OCI-LY1 (cell line): ENCODE measurements at regions not wholly inside any gene's neighbourhood (a gene's known extent, or its start where the extent isn't known, plus 50 kb on each side); places are given as distances from the start of the nearest gene placed in this dataset.

Source experiments
- H2AFZ ChIP-seq: fragments of 200-600 bp; sonication (generic), shearing (Covaris generic); 2 replicates; pipeline ENCODE4 v1.6.0; 2014; ENCODE audit warnings: antibody characterized with exemption, mild to moderate bottlenecking, low read length
- H3F3A ChIP-seq: fragments of 200-600 bp; sonication (generic), shearing (Covaris generic); 2 replicates; pipeline ENCODE4 v1.6.0; 2014; ENCODE audit warnings: mild to moderate bottlenecking, antibody characterized with exemption, low read length, moderate library complexity; ENCODE audit not compliant: insufficient read depth
- H3K27ac ChIP-seq: fragments of 200-600 bp; sonication (generic); 2 replicates; pipeline ENCODE4 v1.5.1; 2014; ENCODE audit warnings: low read length, mixed run types, mild to moderate bottlenecking, low read depth; ENCODE audit not compliant: poor library complexity, severe bottlenecking
- H3K27me3 ChIP-seq: fragments of 200-600 bp; sonication (generic); 2 replicates; pipeline ENCODE4 v1.6.0; 2014; ENCODE audit warnings: antibody characterized with exemption, mild to moderate bottlenecking, low read length, moderate library complexity; ENCODE audit not compliant: insufficient read depth
- H3K36me3 ChIP-seq: fragments of 200-600 bp; sonication (generic); 2 replicates; pipeline ENCODE4 v1.6.1; 2014; ENCODE audit warnings: mild to moderate bottlenecking, antibody characterized with exemption, low read length, moderate library complexity, mixed read lengths; ENCODE audit not compliant: insufficient read depth
- H3K4me1 ChIP-seq: fragments of 200-600 bp; sonication (generic); 2 replicates; pipeline ENCODE4 v1.5.1; 2014; ENCODE audit warnings: mild to moderate bottlenecking, low read length, moderate library complexity; ENCODE audit not compliant: insufficient read depth, severe bottlenecking
- H3K4me2 ChIP-seq: fragments of 200-600 bp; sonication (generic), shearing (Covaris generic); 2 replicates; pipeline ENCODE4 v1.6.1; 2014; ENCODE audit warnings: low read length
- H3K4me3 ChIP-seq: fragments of 200-600 bp; sonication (generic); 2 replicates; pipeline ENCODE4 v1.5.1; 2014; ENCODE audit warnings: low read length, low read depth, mild to moderate bottlenecking, mixed read lengths; ENCODE audit not compliant: poor library complexity, severe bottlenecking
- H3K79me2 ChIP-seq: fragments of 200-600 bp; shearing (Covaris generic); 2 replicates; pipeline ENCODE4 v1.6.1; 2016; ENCODE audit warnings: mixed run types, low read length, mixed read lengths; ENCODE audit not compliant: insufficient read depth
- H3K9ac ChIP-seq: fragments of 200-600 bp; sonication (generic), shearing (Covaris generic); 2 replicates; pipeline ENCODE4 v1.6.1; 2014; ENCODE audit warnings: mild to moderate bottlenecking, low read length, mixed read lengths
- H3K9me2 ChIP-seq: fragments of 200-600 bp; sonication (generic), shearing (Covaris generic); 2 replicates; pipeline ENCODE4 v1.6.1; 2014; ENCODE audit warnings: low read depth, mild to moderate bottlenecking, low read length, mixed read lengths
- H3K9me3 ChIP-seq: fragments of 200-600 bp; shearing (Covaris generic); 2 replicates; pipeline ENCODE4 v1.6.1; 2014; ENCODE audit warnings: low read length, mixed read lengths
- H4K20me1 ChIP-seq: fragments of 200-600 bp; sonication (generic), shearing (Covaris generic); 2 replicates; pipeline ENCODE4 v1.6.0; 2016; ENCODE audit warnings: mild to moderate bottlenecking, low read length; ENCODE audit not compliant: insufficient read depth
- CTCF ChIP-seq: fragments of 200-600 bp; sonication (generic), shearing (Covaris generic); IDR thresholded peaks from 2 replicates; pipeline ENCODE4 v1.5.1; 2017; ENCODE audit warnings: mild to moderate bottlenecking, antibody characterized with exemption, low read length, moderate library complexity, mixed read lengths
- EZH2 ChIP-seq: fragments of 200-600 bp; sonication (generic), shearing (Covaris generic); IDR thresholded peaks from 2 replicates; pipeline ENCODE4 v1.8.0; 2017; ENCODE audit warnings: borderline replicate concordance, mixed run types, mild to moderate bottlenecking, antibody characterized with exemption, low read length, moderate library complexity, mixed read lengths

DNA sequence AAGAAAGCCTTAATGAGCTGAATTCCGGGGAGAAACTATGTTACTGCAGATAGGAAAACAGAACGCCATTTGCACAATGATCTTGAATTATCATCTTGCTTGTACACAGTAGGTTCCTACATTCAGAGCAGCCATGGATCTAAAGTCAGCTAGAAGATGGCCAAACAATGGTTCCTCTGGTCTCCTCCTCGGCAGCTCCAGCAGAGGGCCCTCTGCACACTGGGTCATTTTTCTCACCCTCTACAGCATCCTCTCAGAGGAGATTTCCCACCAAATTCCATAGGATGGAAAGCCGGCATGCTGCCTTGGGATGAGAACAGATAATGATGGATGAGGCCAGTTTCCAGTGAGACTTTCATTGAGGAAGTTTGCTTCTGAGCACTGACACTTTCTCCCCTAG, 308.5 kb upstream of the NFE2L3 start:
- TF ChIP-seq CTCF: peak; percentile 36; the same call in 1 of the 2 replicates
- TF ChIP-seq EZH2: no peak
- Histone ChIP-seq H4K20me1 (no peaks in the 10 kb centered on the region), H3K9me2 (no peaks in the 10 kb centered on the region), H3K79me2 (no peaks in the 10 kb centered on the region), H3K4me2 (no peak overlapping the region), H2AFZ (no peak overlapping the region), H3K9ac (no peak overlapping the region), H3K4me3 (no peak overlapping the region), H3F3A (no peaks in the 10 kb centered on the region), H3K9me3 (no peaks in the 10 kb centered on the region), H3K27ac (no peak overlapping the region), H3K27me3 (peaks cover 10% of the 10 kb centered on the region; the same call in 1 of the 2 replicates), H3K36me3 (no peaks in the 10 kb centered on the region), H3K4me1 (no peaks in the 10 kb centered on the region)

- H3K27me3 ChIP-seq: peaks cover 10% of the 10 kb centered on the region; the same call in 1 of the 2 replicates
- H3K9me3 ChIP-seq: no peaks in the 10 kb centered on the region
- H3K36me3 ChIP-seq: no peaks in the 10 kb centered on the region
- no peaks in the 10 kb centered on the region for H3K9me2 ChIP-seq
- H3F3A ChIP-seq: no peaks in the 10 kb centered on the region
- TF ChIP-seq CTCF (no peak), EZH2 (no peak)
- no peak overlapping the region for H3K4me3 ChIP-seq
- H2AFZ ChIP-seq: no peak overlapping the region
- H3K4me1 ChIP-seq: no peaks in the 10 kb centered on the region
- no peak overlapping the region for H3K4me2 ChIP-seq
- H3K79me2 ChIP-seq: no peaks in the 10 kb centered on the region
- H4K20me1 ChIP-seq: no peaks in the 10 kb centered on the region
- H3K9ac ChIP-seq: no peak overlapping the region
- H3K27ac ChIP-seq: no peak overlapping the region
Measured at GRCh38 chr7:25844102-25844870, 307.7 kb upstream of the NFE2L3 start.

- H3K27ac ChIP-seq: no peak overlapping the region
- peaks cover 10% of the 10 kb centered on the region; the same call in 1 of the 2 replicates for H3K27me3 ChIP-seq
- H2AFZ ChIP-seq: no peak overlapping the region
- TF ChIP-seq EZH2 (no peak), CTCF (no peak)
- no peaks in the 10 kb centered on the region for H3K79me2 ChIP-seq
- no peaks in the 10 kb centered on the region for H3F3A ChIP-seq
- no peak overlapping the region for H3K4me2 ChIP-seq
- no peak overlapping the region for H3K9ac ChIP-seq
- no peaks in the 10 kb centered on the region for H3K9me3 ChIP-seq
- H3K9me2 ChIP-seq: no peaks in the 10 kb centered on the region
- no peak overlapping the region for H3K4me3 ChIP-seq
- no peaks in the 10 kb centered on the region for H4K20me1 ChIP-seq
- H3K4me1 ChIP-seq: no peaks in the 10 kb centered on the region
- no peaks in the 10 kb centered on the region for H3K36me3 ChIP-seq
Measured at GRCh38 chr7:25845464-25845863, 306.5 kb upstream of the NFE2L3 start.
